Amygdala (tissue), 56 donors: ENCODE measurements at regions not wholly inside any gene's neighbourhood (a gene's known extent, or its start where the extent isn't known, plus 50 kb on each side); places are given as distances from the start of the nearest gene placed in this dataset.
"Not testable (repeated sequence)": the region's sequence is repeated elsewhere in the genome, so short reads cannot be mapped to it uniquely, and the experiment has no call there.

Experiments
- DNase-seq, 56 donors: peaks; one replicate each; lab custom pipeline; 2025; lab: John Stamatoyannopoulos, UW

GRCh38 chrX:63186137-63186536 is 165.0 kb downstream of the SPIN4 start:
- DNase-seq: no peak

- not testable (repeated sequence) for DNase-seq
Observed at GRCh38 chrX:63179852-63180251, 171.3 kb downstream of the SPIN4 start.

DNA sequence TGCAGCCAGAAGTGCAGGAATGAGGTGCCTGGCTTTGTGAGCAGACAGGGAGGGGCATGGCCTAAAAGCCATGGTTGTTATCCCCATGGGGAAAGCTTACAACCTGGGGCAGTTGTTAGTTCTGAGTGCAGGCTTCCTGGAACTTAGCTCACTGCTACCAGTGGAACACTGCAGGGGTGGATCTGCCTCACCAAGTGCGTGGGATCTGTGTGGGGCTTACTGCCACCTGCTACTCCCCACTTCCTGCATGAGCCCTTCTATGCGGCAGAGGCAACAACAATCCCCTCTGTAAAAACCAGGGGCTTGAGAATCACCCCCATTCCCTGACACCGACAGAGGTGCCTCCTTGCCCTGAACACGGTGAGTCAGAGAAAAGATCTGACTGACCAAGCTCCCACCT is 174.6 kb downstream of the SPIN4 start:
- not testable (repeated sequence) for DNase-seq

- not testable (repeated sequence) for DNase-seq
Observed at GRCh38 chrX:63173841-63174718, 177.1 kb downstream of the SPIN4 start.

DNA sequence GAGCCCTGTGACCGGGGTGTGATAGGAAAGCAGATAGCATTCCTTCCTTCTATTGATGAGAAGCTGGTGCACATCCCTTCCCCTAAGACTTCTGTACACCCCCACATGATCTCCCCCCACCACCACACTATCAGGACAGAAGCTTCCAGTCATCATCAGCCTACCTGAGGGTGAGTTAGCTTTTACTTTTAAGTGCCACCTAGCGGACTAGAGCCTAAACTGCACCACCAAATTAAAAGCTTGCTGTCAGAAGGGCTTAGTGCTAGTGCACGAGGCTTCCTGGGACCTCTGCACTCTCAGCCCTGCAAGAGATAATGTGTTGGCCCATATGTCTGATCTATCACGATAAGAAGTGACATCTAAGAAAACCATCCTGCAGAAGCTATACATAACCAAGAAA is 181.7 kb downstream of the SPIN4 start:
- not testable (repeated sequence) for DNase-seq

- not testable (repeated sequence) for DNase-seq
Observed at GRCh38 chrX:63168949-63169348, 182.2 kb downstream of the SPIN4 start.

- not testable (repeated sequence) for DNase-seq
Observed at GRCh38 chrX:63167002-63167401, 184.1 kb downstream of the SPIN4 start.

- DNase-seq: not testable (repeated sequence)
Observed at GRCh38 chrX:63160994-63161393, 190.1 kb downstream of the SPIN4 start.

- not testable (repeated sequence) for DNase-seq
Observed at GRCh38 chrX:63160340-63160739, 190.8 kb downstream of the SPIN4 start.

DNA sequence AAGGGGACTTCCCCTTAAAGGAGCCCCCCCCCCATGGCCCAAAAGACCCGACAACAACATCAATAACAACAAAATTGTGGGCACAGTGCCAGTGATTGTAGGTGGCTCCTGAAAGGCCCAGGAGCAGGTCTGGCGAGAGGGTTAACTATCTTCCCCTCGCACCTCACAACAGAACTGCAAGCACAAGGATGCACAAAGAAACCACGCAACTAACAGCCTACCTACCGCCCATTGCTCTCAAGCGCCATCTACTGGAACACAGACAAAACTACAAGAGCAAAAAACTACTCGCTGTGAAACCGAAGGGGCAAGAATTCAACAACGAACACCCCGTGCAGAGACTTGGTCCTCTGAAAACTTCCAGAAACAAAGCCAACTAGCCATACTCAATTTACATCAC is 205.6 kb downstream of the SPIN4 start:
- not testable (repeated sequence) for DNase-seq

DNA sequence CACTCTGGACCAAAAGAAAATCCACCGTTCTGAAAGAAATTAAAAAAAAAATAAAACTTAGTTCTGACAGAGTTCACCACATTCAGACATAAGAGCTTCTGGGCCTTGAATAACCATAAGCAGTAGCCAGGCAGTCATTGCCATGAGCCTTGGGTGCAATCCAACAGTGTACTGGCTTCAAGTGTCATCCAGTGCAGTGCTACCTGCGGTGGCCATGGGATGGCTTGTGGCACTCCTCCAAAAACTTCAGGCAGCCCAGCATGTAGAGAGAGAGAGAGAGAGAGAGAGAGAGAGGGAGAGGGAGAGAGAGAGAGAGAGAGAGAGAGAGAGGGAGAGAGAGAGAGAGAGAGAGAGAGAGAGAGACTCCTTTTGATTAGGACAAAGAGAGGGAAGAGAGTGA is 208.5 kb downstream of the SPIN4 start:
- DNase-seq: not testable (repeated sequence)

GRCh38 chrX:63135859-63136258 is 215.3 kb downstream of the SPIN4 start:
- not testable (repeated sequence) for DNase-seq

DNA sequence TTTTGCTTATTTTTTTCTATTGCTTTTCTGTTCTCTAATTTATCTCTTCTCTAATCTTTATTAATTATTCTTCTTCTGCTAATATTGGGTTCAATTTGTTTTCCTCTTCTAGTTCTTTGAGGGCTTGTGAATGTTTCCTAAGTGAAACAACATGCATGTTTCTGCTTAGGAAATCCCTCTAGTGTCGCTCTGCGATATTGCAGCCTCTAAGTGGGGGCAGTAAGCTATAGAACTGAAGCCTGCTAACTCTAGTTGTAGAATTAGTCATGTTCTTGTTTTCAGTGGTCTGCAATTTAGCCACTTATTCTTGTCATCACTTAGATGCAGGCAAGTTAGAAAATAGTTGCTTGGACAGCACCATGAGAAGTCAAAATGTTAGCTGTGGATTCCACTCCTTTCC is 222.6 kb downstream of the SPIN4 start:
- peak in 2 of 56 donors; percentile 0 for DNase-seq

DNA sequence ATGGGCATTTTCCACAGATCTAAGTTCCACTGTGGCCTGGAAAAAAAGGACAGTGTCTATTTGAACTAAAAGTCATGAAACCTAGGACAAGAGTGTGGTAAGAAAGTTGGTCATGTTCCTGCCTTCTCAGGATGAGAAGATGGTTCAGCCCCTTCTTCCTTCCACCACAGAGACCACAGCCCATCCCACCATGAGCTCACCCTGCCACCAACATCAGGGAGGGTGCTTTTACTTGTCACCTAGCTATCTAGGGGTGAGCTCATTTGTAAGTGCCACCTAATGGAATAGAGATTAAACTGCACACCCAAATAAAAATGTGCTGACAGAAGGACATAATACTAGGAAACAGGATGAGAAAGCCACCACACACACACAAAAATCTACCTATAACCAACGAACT is 235.9 kb downstream of the SPIN4 start:
- no peak for DNase-seq

DNA sequence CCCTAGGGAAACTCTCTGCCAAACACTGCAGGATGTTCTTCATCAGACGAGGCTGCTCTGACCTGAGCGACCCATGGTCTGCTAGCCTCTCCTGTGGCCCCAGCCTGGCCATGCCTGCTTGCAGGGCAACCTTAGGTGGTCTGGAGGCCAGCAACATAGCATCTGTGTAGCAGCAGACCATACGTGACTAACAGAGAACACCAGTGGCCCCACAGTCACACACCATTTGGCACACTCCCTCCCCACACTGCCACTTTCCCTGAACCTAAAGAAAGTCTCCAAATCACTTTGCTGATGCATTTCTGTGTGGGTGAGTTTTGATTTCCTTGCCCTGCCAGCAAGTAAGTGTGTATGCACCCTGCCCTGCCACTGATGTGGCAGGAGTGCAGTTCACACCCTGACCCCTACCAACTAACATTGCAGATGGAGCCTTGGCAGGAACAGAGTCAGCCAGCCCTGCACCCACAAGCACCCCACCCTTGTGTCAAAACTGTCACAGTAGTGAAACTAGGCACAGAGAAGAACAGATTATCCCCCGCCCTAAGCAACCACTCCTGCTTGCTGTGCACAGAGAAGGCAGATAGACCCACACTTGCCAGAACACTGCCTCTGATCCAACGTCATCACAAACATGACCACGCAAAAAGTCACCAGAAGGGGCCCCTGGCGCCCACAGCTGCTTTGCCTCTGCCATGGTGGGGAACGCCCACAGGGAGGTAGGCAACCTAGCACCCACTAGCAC is 249.1 kb downstream of the SPIN4 start:
- DNase-seq: no peak

GRCh38 chrX:63058204-63058603 is 292.9 kb downstream of the SPIN4 start:
- DNase-seq: no peak

DNA sequence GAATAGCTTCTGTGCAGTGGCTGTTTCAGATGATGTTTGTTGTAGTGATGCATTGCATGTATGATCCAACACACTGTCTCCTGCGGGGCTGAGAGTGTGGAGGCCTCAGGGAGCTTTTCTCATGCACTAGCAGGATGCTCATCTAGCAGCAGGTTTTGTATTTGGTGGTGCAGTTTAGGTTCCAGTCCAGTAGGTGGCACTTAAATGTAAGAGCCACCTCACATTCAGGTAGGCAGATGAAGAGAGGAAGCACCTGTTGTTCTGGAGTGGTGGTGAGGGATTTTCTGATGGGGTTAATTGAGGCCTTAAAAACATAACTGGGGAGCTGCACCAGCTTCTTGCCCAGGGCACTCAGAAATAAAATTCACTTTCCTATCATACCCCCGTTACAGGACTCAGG is 300.9 kb downstream of the SPIN4 start:
- no peak for DNase-seq

- DNase-seq: no peak
Observed at GRCh38 chrX:63032811-63033210, 318.3 kb downstream of the SPIN4 start.

DNA sequence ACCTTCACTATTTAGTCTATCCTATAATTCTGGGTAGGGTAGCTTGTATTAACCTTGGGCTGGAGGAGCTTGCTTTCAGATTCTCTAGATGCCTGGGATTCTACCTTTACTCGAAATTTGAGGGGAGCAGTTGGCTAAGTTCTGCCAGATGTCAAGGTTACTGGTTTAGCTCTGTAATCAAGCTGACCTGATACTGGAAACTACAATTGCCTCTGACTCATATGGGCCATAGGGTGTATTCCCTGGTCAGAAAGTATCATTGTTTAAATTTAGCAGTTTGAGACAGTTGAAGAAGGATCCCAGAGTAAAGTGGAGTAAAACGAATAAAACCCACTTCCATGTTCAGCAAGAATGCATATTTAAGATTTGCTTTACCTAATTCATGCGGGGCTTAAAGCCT is 337.6 kb downstream of the SPIN4 start:
- no peak for DNase-seq

- DNase-seq: no peak
Observed at GRCh38 chrX:63012574-63012973, 338.6 kb downstream of the SPIN4 start.

GRCh38 chrX:63000196-63000595 is 350.9 kb downstream of the SPIN4 start:
- DNase-seq: not testable (repeated sequence)
